Right lobe of liver (tissue), 4 donors: ENCODE measurements at regions not wholly inside any gene's neighbourhood (a gene's known extent, or its start where the extent isn't known, plus 50 kb on each side); places are given as distances from the start of the nearest gene placed in this dataset.

Experiments
- POLR2A ChIP-seq: fragments of 450-650 bp; IDR thresholded peaks from one replicate; pipeline ENCODE4 v1.6.1; 2017; ENCODE audit warnings: antibody characterized with exemption, mild to moderate bottlenecking
- TF ChIP-seq, protein P1 (sequence below), 4 donors: fragments of 200-600 bp in 3 of 4; fragments of 450-650 bp in 1 of 4; IDR thresholded peaks; one replicate each; pipeline versions ENCODE4 v1.5.1 to v1.8.0; 2016 to 2022; ENCODE audit warnings: antibody characterized with exemption in 4 of 4, mild to moderate bottlenecking in 2 of 4
- donor health status: DM: no; HTN: no; CAD: no.
- donor health status: DM: no; HTN: no; CAD: no.
- donor health status: DM: no; HTN: yes; CAD: no.

DNA sequence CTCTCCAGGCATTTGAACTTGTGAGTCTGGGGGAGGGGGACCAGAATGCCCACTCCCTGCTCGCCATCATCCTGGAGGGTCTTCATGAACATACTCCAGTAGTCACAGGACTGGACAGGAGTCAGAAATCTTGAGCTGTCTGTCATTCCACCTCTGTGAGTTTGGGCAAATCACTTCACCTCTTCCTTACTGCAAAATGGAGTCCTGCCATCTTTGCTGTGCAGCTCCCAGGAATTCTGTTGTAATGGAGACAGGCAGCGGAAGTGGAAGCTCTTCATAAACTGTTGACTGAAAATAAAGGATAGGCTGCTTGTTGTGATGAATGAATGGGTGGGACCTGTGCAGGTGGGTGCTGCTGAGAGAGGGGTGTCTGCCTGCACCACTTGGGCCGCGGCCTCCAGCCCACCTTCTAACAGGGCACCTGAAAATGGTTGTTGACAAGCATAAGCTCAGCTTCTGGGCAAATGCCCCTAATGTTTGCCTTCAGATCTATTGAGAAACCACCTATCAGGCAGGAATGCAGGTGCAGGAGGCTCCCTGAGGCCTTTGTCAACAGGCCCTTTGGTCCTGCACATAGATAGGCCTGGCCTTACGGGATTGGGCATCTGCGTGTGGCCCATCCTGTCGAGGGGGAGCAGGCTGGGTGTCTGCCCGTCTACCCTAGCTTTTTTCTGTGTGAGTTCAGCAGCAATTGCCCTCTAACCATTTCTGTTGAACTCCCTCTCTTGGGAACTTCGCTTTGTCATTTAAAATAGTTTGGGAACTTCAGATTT lies 321.0 kb downstream of the RPS6KC1 start:
- no peak for TF ChIP-seq POLR2A
- TF ChIP-seq, protein P1, sequence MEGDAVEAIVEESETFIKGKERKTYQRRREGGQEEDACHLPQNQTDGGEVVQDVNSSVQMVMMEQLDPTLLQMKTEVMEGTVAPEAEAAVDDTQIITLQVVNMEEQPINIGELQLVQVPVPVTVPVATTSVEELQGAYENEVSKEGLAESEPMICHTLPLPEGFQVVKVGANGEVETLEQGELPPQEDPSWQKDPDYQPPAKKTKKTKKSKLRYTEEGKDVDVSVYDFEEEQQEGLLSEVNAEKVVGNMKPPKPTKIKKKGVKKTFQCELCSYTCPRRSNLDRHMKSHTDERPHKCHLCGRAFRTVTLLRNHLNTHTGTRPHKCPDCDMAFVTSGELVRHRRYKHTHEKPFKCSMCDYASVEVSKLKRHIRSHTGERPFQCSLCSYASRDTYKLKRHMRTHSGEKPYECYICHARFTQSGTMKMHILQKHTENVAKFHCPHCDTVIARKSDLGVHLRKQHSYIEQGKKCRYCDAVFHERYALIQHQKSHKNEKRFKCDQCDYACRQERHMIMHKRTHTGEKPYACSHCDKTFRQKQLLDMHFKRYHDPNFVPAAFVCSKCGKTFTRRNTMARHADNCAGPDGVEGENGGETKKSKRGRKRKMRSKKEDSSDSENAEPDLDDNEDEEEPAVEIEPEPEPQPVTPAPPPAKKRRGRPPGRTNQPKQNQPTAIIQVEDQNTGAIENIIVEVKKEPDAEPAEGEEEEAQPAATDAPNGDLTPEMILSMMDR (IDR thresholded peaks at IDR 0.05) = no peak
